Heart left ventricle (tissue), 13 donors: ENCODE measurements at regions not wholly inside any gene's neighbourhood (a gene's known extent, or its start where the extent isn't known, plus 50 kb on each side); places are given as distances from the start of the nearest gene placed in this dataset.

Source experiments
- POLR2A ChIP-seq, 2 donors: fragments of 450-650 bp; IDR thresholded peaks; one replicate each; pipeline ENCODE4 v1.6.1; 2017; ENCODE audit warnings: antibody characterized with exemption in 2 of 2, mild to moderate bottlenecking in 2 of 2, moderate library complexity in 2 of 2
- TF ChIP-seq, protein P1 (sequence below), 12 donors: fragments of 200-600 bp; sonication (generic) in 4 of 12; IDR thresholded peaks; one replicate each; pipeline versions ENCODE4 v1.5.0 to v1.8.0; 2018 to 2022; ENCODE audit warnings: antibody characterized with exemption in 12 of 12, mild to moderate bottlenecking in 5 of 12
- donor health status: ischemic (EF 13 %, LVEDD 7.1; RV severe dilation, severe dysfunction).
- donor health status: DM: no; HTN: yes; CAD: no.
- donor health status: DM: no; HTN: no; CAD: no.
- donor health status: ischemic (EF 25% LVEDD 6.9; RV normal size, moderate dysfunction).
- donor health status: ischemic (EF 25% LVEDD 5.7; RV mildly dilated, moderate dysfunction).
- donor health status: ischemic (EF 35%, LVEDD 5.7; RV mildly dilated, moderate dysfunction).
- donor health status: nonischemic (EF 11% LVEDD 7.7; RV severe dilation, severe dysfunction).
- donor health status: DM: yes; HTN: yes; CAD: no.
- donor health status: PGD.
- donor health status: ischemic (EF 29% LVEDD 5.4; RV normal size, mild dysfunction).
- donor health status: nonischemic (EF 23%, LVEDD 6.1; RV moderate dilation, normal function).

DNA sequence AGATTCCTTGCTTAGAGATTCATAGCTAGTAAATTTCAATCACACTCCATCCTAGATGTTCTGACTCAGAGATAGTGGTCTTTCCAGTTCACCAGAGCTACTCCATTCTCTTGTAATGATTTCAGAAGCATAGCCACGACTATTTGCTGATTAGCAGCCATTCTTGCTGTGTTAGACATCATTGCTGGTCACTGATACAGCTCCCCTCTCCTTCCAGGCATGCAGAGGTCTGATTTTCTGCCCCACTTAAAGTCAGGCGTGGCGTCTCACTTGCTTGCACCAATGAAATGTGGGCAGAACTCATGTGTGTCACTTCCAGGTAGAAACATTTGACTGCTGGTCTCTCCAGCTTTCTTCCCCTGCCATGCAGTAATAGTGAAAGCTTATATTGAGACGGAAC is 168.9 kb upstream of the JARID2 start:
- TF ChIP-seq POLR2A (IDR thresholded peaks at IDR 0.05) = no peak
- TF ChIP-seq, protein P1, sequence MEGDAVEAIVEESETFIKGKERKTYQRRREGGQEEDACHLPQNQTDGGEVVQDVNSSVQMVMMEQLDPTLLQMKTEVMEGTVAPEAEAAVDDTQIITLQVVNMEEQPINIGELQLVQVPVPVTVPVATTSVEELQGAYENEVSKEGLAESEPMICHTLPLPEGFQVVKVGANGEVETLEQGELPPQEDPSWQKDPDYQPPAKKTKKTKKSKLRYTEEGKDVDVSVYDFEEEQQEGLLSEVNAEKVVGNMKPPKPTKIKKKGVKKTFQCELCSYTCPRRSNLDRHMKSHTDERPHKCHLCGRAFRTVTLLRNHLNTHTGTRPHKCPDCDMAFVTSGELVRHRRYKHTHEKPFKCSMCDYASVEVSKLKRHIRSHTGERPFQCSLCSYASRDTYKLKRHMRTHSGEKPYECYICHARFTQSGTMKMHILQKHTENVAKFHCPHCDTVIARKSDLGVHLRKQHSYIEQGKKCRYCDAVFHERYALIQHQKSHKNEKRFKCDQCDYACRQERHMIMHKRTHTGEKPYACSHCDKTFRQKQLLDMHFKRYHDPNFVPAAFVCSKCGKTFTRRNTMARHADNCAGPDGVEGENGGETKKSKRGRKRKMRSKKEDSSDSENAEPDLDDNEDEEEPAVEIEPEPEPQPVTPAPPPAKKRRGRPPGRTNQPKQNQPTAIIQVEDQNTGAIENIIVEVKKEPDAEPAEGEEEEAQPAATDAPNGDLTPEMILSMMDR (IDR thresholded peaks at IDR 0.05) = no peak
